ENCODE measurements at regions not wholly inside any gene's neighbourhood (a gene's known extent, or its start where the extent isn't known, plus 50 kb on each side); places are given as distances from the start of the nearest gene placed in this dataset.

DNA sequence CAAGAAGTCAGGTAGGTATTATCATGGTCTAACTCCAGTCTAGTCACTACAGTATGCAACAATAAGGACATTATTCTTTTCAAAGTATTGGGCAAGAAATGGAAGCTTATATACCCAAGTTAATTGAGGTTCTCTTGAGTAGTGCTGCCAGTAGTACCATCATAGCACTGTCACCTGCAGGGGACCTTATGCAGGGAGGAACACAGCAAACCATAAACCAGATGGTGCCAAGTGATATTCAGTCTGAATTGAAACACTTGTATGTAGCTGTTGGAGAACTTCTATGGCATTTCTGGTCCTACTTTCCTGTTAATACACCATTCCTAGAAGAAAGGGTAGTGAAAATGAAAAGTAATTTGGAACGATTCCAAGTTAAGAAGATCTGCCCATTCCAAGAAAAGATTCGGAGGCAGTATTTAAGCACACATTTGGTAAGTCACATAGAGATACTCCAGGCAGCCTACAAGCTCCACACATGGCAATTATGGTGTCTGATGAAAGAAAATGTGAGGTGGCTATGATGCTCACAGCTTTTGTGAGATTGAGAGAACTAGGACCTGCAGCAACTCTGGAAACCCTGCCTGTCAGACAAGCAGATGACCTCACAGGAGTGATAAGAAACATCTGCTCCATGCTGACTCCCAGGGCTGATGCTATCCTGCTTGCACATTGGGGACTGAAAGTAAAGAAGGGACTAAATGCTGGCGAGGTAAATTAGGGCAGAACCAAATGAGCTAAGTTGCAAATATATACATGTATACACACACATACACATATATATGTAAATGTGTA lies 174.7 kb downstream of the MC4R start:
- TF ChIP-seq, protein P1, sequence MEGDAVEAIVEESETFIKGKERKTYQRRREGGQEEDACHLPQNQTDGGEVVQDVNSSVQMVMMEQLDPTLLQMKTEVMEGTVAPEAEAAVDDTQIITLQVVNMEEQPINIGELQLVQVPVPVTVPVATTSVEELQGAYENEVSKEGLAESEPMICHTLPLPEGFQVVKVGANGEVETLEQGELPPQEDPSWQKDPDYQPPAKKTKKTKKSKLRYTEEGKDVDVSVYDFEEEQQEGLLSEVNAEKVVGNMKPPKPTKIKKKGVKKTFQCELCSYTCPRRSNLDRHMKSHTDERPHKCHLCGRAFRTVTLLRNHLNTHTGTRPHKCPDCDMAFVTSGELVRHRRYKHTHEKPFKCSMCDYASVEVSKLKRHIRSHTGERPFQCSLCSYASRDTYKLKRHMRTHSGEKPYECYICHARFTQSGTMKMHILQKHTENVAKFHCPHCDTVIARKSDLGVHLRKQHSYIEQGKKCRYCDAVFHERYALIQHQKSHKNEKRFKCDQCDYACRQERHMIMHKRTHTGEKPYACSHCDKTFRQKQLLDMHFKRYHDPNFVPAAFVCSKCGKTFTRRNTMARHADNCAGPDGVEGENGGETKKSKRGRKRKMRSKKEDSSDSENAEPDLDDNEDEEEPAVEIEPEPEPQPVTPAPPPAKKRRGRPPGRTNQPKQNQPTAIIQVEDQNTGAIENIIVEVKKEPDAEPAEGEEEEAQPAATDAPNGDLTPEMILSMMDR (IDR thresholded peaks at IDR 0.05), result no peak
- TF ChIP-seq POLR2A (IDR thresholded peaks at IDR 0.05), result no peak

Measured in suprapubic skin (tissue), 3 donors.